T follicular helper cell (primary cell): ENCODE measurements at regions not wholly inside any gene's neighbourhood (a gene's known extent, or its start where the extent isn't known, plus 50 kb on each side); places are given as distances from the start of the nearest gene placed in this dataset.
A peak's percentile ranks its signal among the peaks of the same experiment; 100 is the strongest.
"Not testable (repeated sequence)": the region's sequence is repeated elsewhere in the genome, so short reads cannot be mapped to it uniquely, and the experiment has no call there.

ENCODE experiments used
- DNase-seq: peaks from one replicate; pipeline ENCODE4 v3.0.0-alpha.2; 2020; ENCODE audit warnings: low read depth

GRCh38 chr2:132220589-132220988 is 58.8 kb upstream of the ANKRD30BL start:
- DNase-seq: not testable (repeated sequence)

GRCh38 chr2:132221886-132222285 is 60.1 kb upstream of the ANKRD30BL start:
- not testable (repeated sequence) for DNase-seq

- DNase-seq: no peak
These were observed 90.6 kb upstream of the ANKRD30BL start for GRCh38 chr2:132252191-132252893.

- no peak for DNase-seq
These were observed 91.1 kb upstream of the ANKRD30BL start for GRCh38 chr2:132252894-132253264.

- no peak for DNase-seq
These were observed 91.9 kb upstream of the ANKRD30BL start for GRCh38 chr2:132253496-132254305.

- DNase-seq: not testable (repeated sequence)
These were observed 92.7 kb upstream of the ANKRD30BL start for GRCh38 chr2:132254306-132254919.

GRCh38 chr2:132255714-132256113 is 94.0 kb upstream of the ANKRD30BL start:
- no peak for DNase-seq

GRCh38 chr2:132256251-132256902 is 94.6 kb upstream of the ANKRD30BL start:
- DNase-seq: no peak

GRCh38 chr2:132256903-132257300 is 95.2 kb upstream of the ANKRD30BL start:
- DNase-seq: not testable (repeated sequence)

- DNase-seq: not testable (repeated sequence)
These were observed 95.8 kb upstream of the ANKRD30BL start for GRCh38 chr2:132257301-132258171.

GRCh38 chr2:132259276-132259675 is 97.5 kb upstream of the ANKRD30BL start:
- DNase-seq: not testable (repeated sequence)

- not testable (repeated sequence) for DNase-seq
These were observed 103.8 kb upstream of the ANKRD30BL start for GRCh38 chr2:132265595-132265994.

GRCh38 chr2:132267105-132267497 is 105.3 kb upstream of the ANKRD30BL start:
- DNase-seq: no peak

GRCh38 chr2:132267498-132268283 is 105.9 kb upstream of the ANKRD30BL start:
- DNase-seq: not testable (repeated sequence)

- DNase-seq: peak; percentile 54
These were observed 106.7 kb upstream of the ANKRD30BL start for GRCh38 chr2:132268284-132268976.

GRCh38 chr2:132268977-132269523 is 107.3 kb upstream of the ANKRD30BL start:
- DNase-seq: no peak

- no peak for DNase-seq
These were observed 108.5 kb upstream of the ANKRD30BL start for GRCh38 chr2:132270255-132270654.

GRCh38 chr2:132270981-132271546 is 109.3 kb upstream of the ANKRD30BL start:
- no peak for DNase-seq

- DNase-seq: not testable (repeated sequence)
These were observed 110.0 kb upstream of the ANKRD30BL start for GRCh38 chr2:132271794-132272193.
